ENCODE measurements at regions not wholly inside any gene's neighbourhood (a gene's known extent, or its start where the extent isn't known, plus 50 kb on each side); places are given as distances from the start of the nearest gene placed in this dataset.

DNA sequence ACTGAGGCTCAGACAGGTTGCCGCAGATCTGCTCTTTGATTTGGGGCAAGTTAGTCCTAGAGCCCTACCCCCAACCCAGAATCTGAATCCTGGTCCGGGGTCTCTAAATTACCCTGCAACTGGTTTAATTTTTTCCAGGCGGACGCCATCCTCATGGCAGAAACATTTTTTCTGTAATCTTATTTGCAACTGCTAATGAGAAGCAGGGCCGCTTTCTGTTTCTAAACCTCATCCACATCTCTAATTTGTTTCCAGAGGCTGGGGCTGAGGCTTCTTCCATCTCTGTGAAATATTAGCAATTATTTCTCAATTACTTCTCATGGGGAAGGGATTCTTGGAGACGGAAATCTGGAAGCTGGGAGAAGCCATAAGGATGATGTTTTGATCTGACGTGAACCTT lies 261.6 kb downstream of the RPS24 start:
- TF ChIP-seq, protein P1, sequence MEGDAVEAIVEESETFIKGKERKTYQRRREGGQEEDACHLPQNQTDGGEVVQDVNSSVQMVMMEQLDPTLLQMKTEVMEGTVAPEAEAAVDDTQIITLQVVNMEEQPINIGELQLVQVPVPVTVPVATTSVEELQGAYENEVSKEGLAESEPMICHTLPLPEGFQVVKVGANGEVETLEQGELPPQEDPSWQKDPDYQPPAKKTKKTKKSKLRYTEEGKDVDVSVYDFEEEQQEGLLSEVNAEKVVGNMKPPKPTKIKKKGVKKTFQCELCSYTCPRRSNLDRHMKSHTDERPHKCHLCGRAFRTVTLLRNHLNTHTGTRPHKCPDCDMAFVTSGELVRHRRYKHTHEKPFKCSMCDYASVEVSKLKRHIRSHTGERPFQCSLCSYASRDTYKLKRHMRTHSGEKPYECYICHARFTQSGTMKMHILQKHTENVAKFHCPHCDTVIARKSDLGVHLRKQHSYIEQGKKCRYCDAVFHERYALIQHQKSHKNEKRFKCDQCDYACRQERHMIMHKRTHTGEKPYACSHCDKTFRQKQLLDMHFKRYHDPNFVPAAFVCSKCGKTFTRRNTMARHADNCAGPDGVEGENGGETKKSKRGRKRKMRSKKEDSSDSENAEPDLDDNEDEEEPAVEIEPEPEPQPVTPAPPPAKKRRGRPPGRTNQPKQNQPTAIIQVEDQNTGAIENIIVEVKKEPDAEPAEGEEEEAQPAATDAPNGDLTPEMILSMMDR (IDR thresholded peaks at IDR 0.05), result no peak
- no peak for TF ChIP-seq ZFX (IDR thresholded peaks at IDR 0.05; ENCODE audit: borderline replicate concordance)

Measured in 22Rv1 (cell line).